HL-60 (cell line): ENCODE measurements at regions not wholly inside any gene's neighbourhood (a gene's known extent, or its start where the extent isn't known, plus 50 kb on each side); places are given as distances from the start of the nearest gene placed in this dataset.

Experiments
- DNase-seq, 2 experiments: peaks; one replicate each; pipeline ENCODE4 v3.0.0-alpha.2; 2010 to 2020; ENCODE audit warnings: low read depth in 1 of 2, low spot score in 1 of 2
- H3K27ac ChIP-seq: fragments of 250-450 bp; sonication (Bioruptor Pico); replicated peaks from 2 replicates; pipeline ENCODE4 v1.5.1; 2020; ENCODE audit warnings: mild to moderate bottlenecking, moderate library complexity
- H3K27me3 ChIP-seq: fragments of 250-450 bp; sonication (Bioruptor Pico); 2 replicates; pipeline ENCODE4 v1.5.1; 2021; ENCODE audit warnings: mild to moderate bottlenecking, moderate library complexity; ENCODE audit not compliant: insufficient read depth, poor library complexity, severe bottlenecking
- H3K4me3 ChIP-seq: replicated peaks from 2 replicates; pipeline ENCODE4 v1.5.1; 2011; ENCODE audit warnings: mild to moderate bottlenecking, control low read depth, low read length; ENCODE audit not compliant: insufficient read depth
- CTCF ChIP-seq: IDR thresholded peaks from one replicate; pipeline ENCODE4 v1.5.1; 2011; ENCODE audit warnings: low read length, control low read depth, inconsistent platforms; ENCODE audit not compliant: insufficient read depth
- GABPA ChIP-seq: IDR thresholded peaks from 2 replicates; pipeline ENCODE4 v1.6.1; 2012; ENCODE audit warnings: low read depth
- POLR2AphosphoS5 ChIP-seq: IDR thresholded peaks from 2 replicates; pipeline ENCODE4 v1.6.1; 2012; ENCODE audit warnings: low read depth
- REST ChIP-seq: IDR thresholded peaks from 2 replicates; pipeline ENCODE4 v1.6.1; 2012; ENCODE audit warnings: low read depth; ENCODE audit not compliant: insufficient replicate concordance
- SPI1 ChIP-seq: IDR thresholded peaks from 2 replicates; pipeline ENCODE4 v1.6.1; 2012; ENCODE audit warnings: low read depth, mild to moderate bottlenecking, borderline replicate concordance

DNA sequence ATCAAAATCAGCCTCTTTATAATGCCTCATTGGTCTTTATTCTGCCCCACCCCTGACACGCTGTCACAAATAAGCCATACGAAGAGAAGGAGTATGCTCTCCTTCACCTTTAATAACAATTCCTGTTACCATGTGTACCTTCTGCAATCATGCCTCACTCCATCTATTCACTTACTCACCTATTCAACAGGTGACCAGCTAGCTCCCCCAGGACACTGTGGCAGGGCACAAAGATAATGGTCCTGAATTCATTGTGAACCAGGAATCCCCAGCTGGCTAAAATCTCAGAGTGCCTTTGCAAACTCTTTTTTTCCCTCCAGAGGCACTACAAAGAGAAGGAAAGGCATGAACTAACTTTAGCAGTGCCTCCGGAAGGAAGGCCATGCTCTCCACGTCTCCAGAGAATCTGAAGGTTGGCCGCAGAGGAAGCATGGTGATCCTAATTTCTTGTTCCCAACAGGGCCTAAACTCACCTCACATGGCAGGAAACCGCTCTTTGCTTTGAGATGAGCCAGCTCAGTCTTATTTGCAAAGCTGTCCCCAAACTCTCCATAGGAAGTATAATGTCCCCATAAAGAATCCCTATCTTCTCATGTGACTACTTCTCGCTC lies 590.3 kb downstream of the BUD13 start:
- TF ChIP-seq CTCF (no peak), SPI1 (no peak), REST (no peak), POLR2AphosphoS5 (no peak)
- Histone ChIP-seq H3K27ac (no peak overlapping the region), H3K27me3 (no peaks in the 10 kb centered on the region), H3K4me3 (no peak overlapping the region)
- no peak for DNase-seq

DNA sequence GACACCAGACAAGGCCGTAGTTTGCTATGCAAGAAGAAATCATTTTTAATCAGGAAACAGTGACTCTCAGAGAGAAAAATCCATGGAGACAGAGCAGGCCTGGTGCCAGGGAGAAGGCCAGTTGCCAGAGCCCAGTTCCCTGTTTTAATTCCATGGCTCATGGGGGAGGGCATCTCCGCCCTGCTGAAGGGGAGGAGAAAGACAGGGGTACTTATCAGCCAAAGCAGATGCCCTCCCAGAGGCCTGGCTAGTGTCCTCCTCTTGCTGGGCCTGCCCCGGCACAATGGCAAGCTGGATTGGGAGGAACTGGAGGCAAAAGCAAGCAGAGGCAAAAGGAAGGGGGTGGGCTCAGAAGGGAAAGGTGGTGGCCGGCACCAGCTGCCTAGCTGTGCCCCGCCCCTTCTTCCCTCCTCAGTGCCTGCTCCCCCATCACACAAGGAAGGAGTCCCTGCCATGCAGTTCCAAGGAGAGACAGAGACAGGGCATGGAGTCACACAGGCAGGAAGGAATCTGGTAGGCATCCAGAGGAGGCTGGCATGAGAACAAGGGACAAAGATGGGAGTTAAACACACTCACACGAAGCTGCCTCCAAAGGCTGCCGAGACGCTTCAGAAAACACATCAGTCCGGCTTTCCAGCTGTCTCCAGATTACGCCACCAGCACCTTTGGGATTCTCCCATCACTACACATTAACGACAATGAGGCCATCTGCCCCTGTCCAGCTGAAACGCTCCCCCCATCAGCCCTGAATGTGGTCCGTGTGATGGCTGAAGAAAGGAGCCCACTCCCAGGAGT lies 591.8 kb downstream of the BUD13 start:
- Histone ChIP-seq H3K27me3 (no peaks in the 10 kb centered on the region), H3K27ac (no peak overlapping the region), H3K4me3 (no peak overlapping the region)
- TF ChIP-seq REST (no peak), GABPA (no peak), CTCF (no peak), SPI1 (no peak), POLR2AphosphoS5 (no peak)
- no peak for DNase-seq

- Histone ChIP-seq H3K27me3 (no peaks in the 10 kb centered on the region), H3K27ac (no peak overlapping the region), H3K4me3 (no peak overlapping the region)
- no peak for DNase-seq
- TF ChIP-seq GABPA (no peak), SPI1 (no peak), CTCF (no peak), REST (no peak), POLR2AphosphoS5 (no peak)
Observed at GRCh38 chr11:116179401-116179800, 593.4 kb downstream of the BUD13 start.
